Osteoblast (primary cell): ENCODE measurements at regions not wholly inside any gene's neighbourhood (a gene's known extent, or its start where the extent isn't known, plus 50 kb on each side); places are given as distances from the start of the nearest gene placed in this dataset.

Source experiments
- DNase-seq: peaks from one replicate; pipeline ENCODE4 v3.0.0; 2011; ENCODE audit warnings: low spot score, mixed read lengths; ENCODE audit not compliant: insufficient read length; ENCODE audit errors: missing footprints
- H2AFZ ChIP-seq: 2 replicates; pipeline ENCODE4 v1.6.0; 2011; ENCODE audit warnings: mild to moderate bottlenecking, low read length
- H3K27ac ChIP-seq: 2 replicates; pipeline ENCODE4 v1.5.1; 2011; ENCODE audit warnings: mild to moderate bottlenecking, low read depth, low read length, moderate library complexity
- H3K27me3 ChIP-seq: 2 replicates; pipeline ENCODE4 v1.6.0; 2012; ENCODE audit warnings: mild to moderate bottlenecking, control low read depth, inconsistent platforms, low read length, moderate library complexity; ENCODE audit not compliant: insufficient read depth
- H3K36me3 ChIP-seq: 2 replicates; pipeline ENCODE4 v1.5.1; 2011; ENCODE audit warnings: mild to moderate bottlenecking, low read length, control low read depth, moderate library complexity; ENCODE audit not compliant: insufficient read depth
- H3K4me1 ChIP-seq: 2 replicates; pipeline ENCODE4 v1.5.1; 2011; ENCODE audit warnings: mild to moderate bottlenecking, low read length, control low read depth, moderate library complexity; ENCODE audit not compliant: insufficient read depth
- H3K4me2 ChIP-seq: 2 replicates; pipeline ENCODE4 v1.6.0; 2011; ENCODE audit warnings: mild to moderate bottlenecking, low read length; ENCODE audit not compliant: insufficient read depth
- H3K4me3 ChIP-seq: fragments of 200-600 bp; sonication (generic); 3 replicates; pipeline ENCODE4 v1.5.1; 2012; ENCODE audit warnings: mild to moderate bottlenecking, low read length, inconsistent platforms; ENCODE audit not compliant: insufficient read depth
- H3K79me2 ChIP-seq: 2 replicates; pipeline ENCODE4 v1.6.0; 2012; ENCODE audit warnings: mild to moderate bottlenecking, low read length, control low read depth, inconsistent platforms; ENCODE audit not compliant: insufficient read depth
- H3K9me3 ChIP-seq: 2 replicates; pipeline ENCODE4 v1.5.1; 2011; ENCODE audit warnings: low read depth, low read length, control low read depth
- H4K20me1 ChIP-seq: 2 replicates; pipeline ENCODE4 v1.6.0; 2012; ENCODE audit warnings: mild to moderate bottlenecking, low read length, control low read depth; ENCODE audit not compliant: insufficient read depth
- TF ChIP-seq, protein P1 (sequence below): IDR thresholded peaks from 2 replicates; pipeline ENCODE4 v1.5.1; 2011; ENCODE audit warnings: mild to moderate bottlenecking, low read depth, low read length, moderate library complexity; ENCODE audit errors: extremely low read depth

DNA sequence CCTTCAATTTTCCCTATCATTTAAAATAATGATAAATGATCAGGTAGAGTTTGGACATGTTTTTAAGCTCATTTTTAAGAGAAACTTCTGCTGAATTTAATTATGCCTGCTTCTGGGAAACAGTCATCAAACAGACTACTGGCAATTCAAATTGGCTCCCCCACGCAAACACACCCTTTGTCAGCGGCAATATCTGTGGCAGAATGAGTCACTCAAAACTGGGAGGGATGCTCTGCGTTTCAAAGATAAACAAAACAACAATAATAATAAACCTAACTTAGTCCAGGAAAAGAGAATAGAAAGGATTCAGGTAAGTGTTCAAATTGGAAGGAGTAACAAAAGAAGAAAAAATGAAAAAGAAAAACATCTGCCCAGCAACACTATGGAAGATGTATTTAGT lies 108.1 kb upstream of the ERCC4 start:
- no peak overlapping the region for H2AFZ ChIP-seq
- H4K20me1 ChIP-seq, result no peaks in the 10 kb centered on the region
- no peak overlapping the region for H3K4me2 ChIP-seq
- H3K79me2 ChIP-seq, result no peaks in the 10 kb centered on the region
- H3K4me3 ChIP-seq, result no peak overlapping the region
- no peaks in the 10 kb centered on the region for H3K36me3 ChIP-seq
- H3K4me1 ChIP-seq, result no peaks in the 10 kb centered on the region
- no peaks in the 10 kb centered on the region for H3K27me3 ChIP-seq
- no peaks in the 10 kb centered on the region for H3K9me3 ChIP-seq
- TF ChIP-seq, protein P1, sequence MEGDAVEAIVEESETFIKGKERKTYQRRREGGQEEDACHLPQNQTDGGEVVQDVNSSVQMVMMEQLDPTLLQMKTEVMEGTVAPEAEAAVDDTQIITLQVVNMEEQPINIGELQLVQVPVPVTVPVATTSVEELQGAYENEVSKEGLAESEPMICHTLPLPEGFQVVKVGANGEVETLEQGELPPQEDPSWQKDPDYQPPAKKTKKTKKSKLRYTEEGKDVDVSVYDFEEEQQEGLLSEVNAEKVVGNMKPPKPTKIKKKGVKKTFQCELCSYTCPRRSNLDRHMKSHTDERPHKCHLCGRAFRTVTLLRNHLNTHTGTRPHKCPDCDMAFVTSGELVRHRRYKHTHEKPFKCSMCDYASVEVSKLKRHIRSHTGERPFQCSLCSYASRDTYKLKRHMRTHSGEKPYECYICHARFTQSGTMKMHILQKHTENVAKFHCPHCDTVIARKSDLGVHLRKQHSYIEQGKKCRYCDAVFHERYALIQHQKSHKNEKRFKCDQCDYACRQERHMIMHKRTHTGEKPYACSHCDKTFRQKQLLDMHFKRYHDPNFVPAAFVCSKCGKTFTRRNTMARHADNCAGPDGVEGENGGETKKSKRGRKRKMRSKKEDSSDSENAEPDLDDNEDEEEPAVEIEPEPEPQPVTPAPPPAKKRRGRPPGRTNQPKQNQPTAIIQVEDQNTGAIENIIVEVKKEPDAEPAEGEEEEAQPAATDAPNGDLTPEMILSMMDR, result no peak
- no peak for DNase-seq
- no peak overlapping the region for H3K27ac ChIP-seq

DNA sequence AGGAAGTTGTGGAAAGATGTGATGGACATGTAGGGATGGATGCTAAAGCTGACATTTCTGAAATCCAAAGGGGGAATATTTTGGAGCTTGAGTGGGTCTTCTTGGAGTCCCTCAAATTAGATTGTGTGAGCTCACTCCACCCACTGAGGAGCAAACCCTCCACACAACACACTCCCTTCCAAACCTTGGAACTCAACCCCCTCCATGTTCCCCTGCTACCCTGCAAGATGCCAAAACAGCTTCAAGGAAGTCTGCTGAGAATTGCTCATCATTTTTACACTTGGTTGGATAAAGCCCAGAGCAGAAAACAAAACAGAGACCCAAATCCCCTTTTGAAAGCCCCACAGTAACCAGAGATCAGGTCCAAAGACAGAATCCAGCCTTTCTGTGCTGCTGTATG lies 103.3 kb upstream of the ERCC4 start:
- H3K4me1 ChIP-seq, result no peaks in the 10 kb centered on the region
- TF ChIP-seq, protein P1, result no peak
- H4K20me1 ChIP-seq, result no peaks in the 10 kb centered on the region
- no peaks in the 10 kb centered on the region for H3K36me3 ChIP-seq
- no peak overlapping the region for H3K4me2 ChIP-seq
- no peaks in the 10 kb centered on the region for H3K79me2 ChIP-seq
- H3K9me3 ChIP-seq, result no peaks in the 10 kb centered on the region
- DNase-seq, result no peak
- no peak overlapping the region for H2AFZ ChIP-seq
- no peak overlapping the region for H3K4me3 ChIP-seq
- H3K27ac ChIP-seq, result no peak overlapping the region
- H3K27me3 ChIP-seq, result no peaks in the 10 kb centered on the region

DNA sequence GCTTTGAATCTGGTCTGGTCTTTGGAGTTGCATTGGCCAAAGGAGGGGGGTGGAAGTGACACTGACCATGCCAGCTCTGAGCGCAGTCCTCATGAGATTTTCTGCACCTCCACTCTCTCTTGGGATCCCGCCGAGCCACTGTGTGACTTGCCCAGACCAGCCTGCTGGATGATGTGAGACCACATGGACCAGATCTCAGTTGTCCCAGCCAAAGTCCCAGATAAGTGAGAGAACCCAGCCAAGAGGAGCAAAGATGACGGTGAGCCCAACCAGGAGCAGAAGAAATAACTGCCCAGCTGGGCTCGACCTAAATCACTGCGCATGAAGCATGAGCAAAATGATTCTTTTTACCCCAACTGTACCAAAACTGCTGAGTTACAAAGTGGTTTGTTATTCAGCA lies 96.5 kb upstream of the ERCC4 start:
- H3K4me2 ChIP-seq, result no peak overlapping the region
- H3K36me3 ChIP-seq, result no peaks in the 10 kb centered on the region
- H4K20me1 ChIP-seq, result no peaks in the 10 kb centered on the region
- no peaks in the 10 kb centered on the region for H3K27me3 ChIP-seq
- H3K9me3 ChIP-seq, result no peaks in the 10 kb centered on the region
- H2AFZ ChIP-seq, result no peak overlapping the region
- no peak for DNase-seq
- TF ChIP-seq, protein P1, result no peak
- no peaks in the 10 kb centered on the region for H3K79me2 ChIP-seq
- H3K27ac ChIP-seq, result no peak overlapping the region
- no peaks in the 10 kb centered on the region for H3K4me1 ChIP-seq
- H3K4me3 ChIP-seq, result no peak overlapping the region

DNA sequence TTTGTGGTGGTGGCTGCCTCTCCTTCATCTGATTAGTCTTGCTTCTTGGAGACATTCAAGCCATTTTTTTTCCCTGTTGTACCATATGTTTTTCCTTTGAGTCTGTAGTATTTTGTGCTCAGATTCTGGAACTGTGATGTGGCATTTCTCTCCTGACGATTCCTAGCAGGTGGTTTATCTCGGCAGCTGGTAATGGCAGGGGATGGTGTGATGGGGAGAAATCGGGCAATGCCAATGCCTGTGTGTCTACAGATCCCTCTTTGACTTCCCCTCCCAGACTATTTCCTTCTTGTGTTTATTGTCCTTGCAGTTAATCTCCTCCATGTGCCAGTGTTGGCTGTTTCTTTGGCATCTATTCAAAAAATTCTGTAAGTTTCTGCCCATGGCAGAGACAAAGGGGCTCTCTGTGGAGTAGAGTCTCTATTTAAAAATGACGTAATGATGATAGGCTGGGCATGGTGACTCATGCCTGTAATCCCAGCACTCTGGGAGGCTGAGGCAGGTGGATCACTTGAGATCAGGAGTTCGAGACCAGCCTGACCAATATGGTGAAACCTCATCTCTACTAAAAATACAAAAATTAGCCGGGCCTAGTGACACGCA lies 90.2 kb upstream of the ERCC4 start:
- H2AFZ ChIP-seq, result no peak overlapping the region
- H3K9me3 ChIP-seq, result no peaks in the 10 kb centered on the region
- no peak overlapping the region for H3K27ac ChIP-seq
- H3K4me1 ChIP-seq, result no peaks in the 10 kb centered on the region
- H3K36me3 ChIP-seq, result no peaks in the 10 kb centered on the region
- H3K4me2 ChIP-seq, result no peak overlapping the region
- H4K20me1 ChIP-seq, result no peaks in the 10 kb centered on the region
- DNase-seq, result no peak
- no peak overlapping the region for H3K4me3 ChIP-seq
- TF ChIP-seq, protein P1, result no peak
- no peaks in the 10 kb centered on the region for H3K79me2 ChIP-seq
- H3K27me3 ChIP-seq, result no peaks in the 10 kb centered on the region
